Neural progenitor cell (in vitro differentiated cells): ENCODE measurements at regions not wholly inside any gene's neighbourhood (a gene's known extent, or its start where the extent isn't known, plus 50 kb on each side); places are given as distances from the start of the nearest gene placed in this dataset.
A peak's percentile ranks its signal among the peaks of the same experiment; 100 is the strongest.

Experiments
- DNase-seq: peaks from one replicate; pipeline ENCODE4 v3.0.0-alpha.2; 2016; ENCODE audit warnings: low spot score
- H2AFZ ChIP-seq: fragments of 200-600 bp; sonication (generic); replicated peaks from 2 replicates; pipeline ENCODE4 v1.6.1; 2016; ENCODE audit warnings: antibody characterized with exemption
- H3F3A ChIP-seq: fragments of 200-600 bp; sonication (generic); 2 replicates; pipeline ENCODE4 v1.6.1; 2016; ENCODE audit warnings: antibody characterized with exemption, low read depth
- H3K27ac ChIP-seq: fragments of 200-600 bp; sonication (generic); 2 replicates; pipeline ENCODE4 v1.5.1; 2016; ENCODE audit warnings: mild to moderate bottlenecking
- H3K27me3 ChIP-seq: fragments of 200-600 bp; sonication (generic); 2 replicates; pipeline ENCODE4 v1.6.1; 2016; ENCODE audit warnings: mild to moderate bottlenecking, moderate library complexity
- H3K36me3 ChIP-seq: fragments of 200-600 bp; sonication (generic); 2 replicates; pipeline ENCODE4 v1.5.1; 2016
- H3K4me1 ChIP-seq: fragments of 200-600 bp; sonication (generic); 2 replicates; pipeline ENCODE4 v1.6.1; 2016; ENCODE audit warnings: mixed run types
- H3K4me2 ChIP-seq: fragments of 200-600 bp; sonication (generic); 2 replicates; pipeline ENCODE4 v1.6.1; 2016
- H3K4me3 ChIP-seq: fragments of 200-600 bp; sonication (generic); 2 replicates; pipeline ENCODE4 v1.5.1; 2016
- H3K79me2 ChIP-seq: fragments of 200-600 bp; sonication (generic); 2 replicates; pipeline ENCODE4 v1.6.1; 2016; ENCODE audit warnings: low read depth
- H3K9ac ChIP-seq: fragments of 200-600 bp; sonication (generic); 2 replicates; pipeline ENCODE4 v1.6.1; 2016
- H3K9me3 ChIP-seq: fragments of 200-600 bp; sonication (generic); 2 replicates; pipeline ENCODE4 v1.5.1; 2016; ENCODE audit warnings: low read depth
- H4K20me1 ChIP-seq: fragments of 200-600 bp; sonication (generic); 2 replicates; pipeline ENCODE4 v1.6.1; 2016; ENCODE audit warnings: low read depth
- H3K27ac Mint-ChIP-seq: 3 replicates; pipeline ENCODE4 v1.8.0; 2021; ENCODE audit warnings: mixed read lengths
- H3K27me3 Mint-ChIP-seq: 2 replicates; pipeline ENCODE4 v1.8.0; 2022; ENCODE audit warnings: low read depth, mild to moderate bottlenecking, inconsistent platforms, moderate library complexity, mixed read lengths; ENCODE audit not compliant: insufficient read depth
- H3K36me3 Mint-ChIP-seq: 3 replicates; pipeline ENCODE4 v1.8.0; 2021; ENCODE audit warnings: mixed read lengths
- H3K4me1 Mint-ChIP-seq: 3 replicates; pipeline ENCODE4 v1.8.0; 2021; ENCODE audit warnings: mixed read lengths
- H3K4me3 Mint-ChIP-seq: 3 replicates; pipeline ENCODE4 v1.8.0; 2021; ENCODE audit warnings: mild to moderate bottlenecking, moderate library complexity, mixed read lengths
- H3K9me3 Mint-ChIP-seq: 3 replicates; pipeline ENCODE4 v1.8.0; 2020; ENCODE audit warnings: mixed read lengths
- EZH2 ChIP-seq: fragments of 200-600 bp; sonication (generic); IDR thresholded peaks from 2 replicates; pipeline ENCODE4 v1.6.1; 2017; ENCODE audit warnings: antibody characterized with exemption, mild to moderate bottlenecking, moderate library complexity
- EZH2phosphoT487 ChIP-seq: fragments of 200-600 bp; sonication (generic); IDR thresholded peaks from 2 replicates; pipeline ENCODE4 v1.6.1; 2017; ENCODE audit warnings: antibody characterized with exemption
- TF ChIP-seq, protein P1 (sequence below): fragments of 200-600 bp; sonication (generic); IDR thresholded peaks from 2 replicates; pipeline ENCODE4 v1.5.1; 2017; ENCODE audit warnings: antibody characterized with exemption, mild to moderate bottlenecking

GRCh38 chr1:116268211-116268610 is 104.8 kb upstream of the ATP1A1 start:
- Histone ChIP-seq H4K20me1 (no peaks in the 10 kb centered on the region), H3K9ac (no peak overlapping the region), H3K79me2 (no peaks in the 10 kb centered on the region), H3K4me1 (peaks cover 5% of the 10 kb centered on the region), H3K36me3 (no peaks in the 10 kb centered on the region), H3K9me3 (no peaks in the 10 kb centered on the region), H3K27me3 (no peaks in the 10 kb centered on the region), H3K4me3 (no peak overlapping the region), H3F3A (peaks cover 5% of the 10 kb centered on the region), H2AFZ (no peak overlapping the region), H3K27ac (no peak overlapping the region), H3K4me2 (no peak overlapping the region)
- H3K4me3 Mint-ChIP-seq, result no peak overlapping the region
- DNase-seq, result no peak
- no peaks in the 10 kb centered on the region for H3K9me3 Mint-ChIP-seq
- H3K4me1 Mint-ChIP-seq, result peaks cover 7% of the 10 kb centered on the region
- no peak overlapping the region for H3K27ac Mint-ChIP-seq
- TF ChIP-seq EZH2phosphoT487 (no peak), EZH2 (no peak)
- TF ChIP-seq, protein P1, sequence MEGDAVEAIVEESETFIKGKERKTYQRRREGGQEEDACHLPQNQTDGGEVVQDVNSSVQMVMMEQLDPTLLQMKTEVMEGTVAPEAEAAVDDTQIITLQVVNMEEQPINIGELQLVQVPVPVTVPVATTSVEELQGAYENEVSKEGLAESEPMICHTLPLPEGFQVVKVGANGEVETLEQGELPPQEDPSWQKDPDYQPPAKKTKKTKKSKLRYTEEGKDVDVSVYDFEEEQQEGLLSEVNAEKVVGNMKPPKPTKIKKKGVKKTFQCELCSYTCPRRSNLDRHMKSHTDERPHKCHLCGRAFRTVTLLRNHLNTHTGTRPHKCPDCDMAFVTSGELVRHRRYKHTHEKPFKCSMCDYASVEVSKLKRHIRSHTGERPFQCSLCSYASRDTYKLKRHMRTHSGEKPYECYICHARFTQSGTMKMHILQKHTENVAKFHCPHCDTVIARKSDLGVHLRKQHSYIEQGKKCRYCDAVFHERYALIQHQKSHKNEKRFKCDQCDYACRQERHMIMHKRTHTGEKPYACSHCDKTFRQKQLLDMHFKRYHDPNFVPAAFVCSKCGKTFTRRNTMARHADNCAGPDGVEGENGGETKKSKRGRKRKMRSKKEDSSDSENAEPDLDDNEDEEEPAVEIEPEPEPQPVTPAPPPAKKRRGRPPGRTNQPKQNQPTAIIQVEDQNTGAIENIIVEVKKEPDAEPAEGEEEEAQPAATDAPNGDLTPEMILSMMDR, result no peak
- peaks cover 7% of the 10 kb centered on the region for H3K27me3 Mint-ChIP-seq
- H3K36me3 Mint-ChIP-seq, result no peaks in the 10 kb centered on the region

DNA sequence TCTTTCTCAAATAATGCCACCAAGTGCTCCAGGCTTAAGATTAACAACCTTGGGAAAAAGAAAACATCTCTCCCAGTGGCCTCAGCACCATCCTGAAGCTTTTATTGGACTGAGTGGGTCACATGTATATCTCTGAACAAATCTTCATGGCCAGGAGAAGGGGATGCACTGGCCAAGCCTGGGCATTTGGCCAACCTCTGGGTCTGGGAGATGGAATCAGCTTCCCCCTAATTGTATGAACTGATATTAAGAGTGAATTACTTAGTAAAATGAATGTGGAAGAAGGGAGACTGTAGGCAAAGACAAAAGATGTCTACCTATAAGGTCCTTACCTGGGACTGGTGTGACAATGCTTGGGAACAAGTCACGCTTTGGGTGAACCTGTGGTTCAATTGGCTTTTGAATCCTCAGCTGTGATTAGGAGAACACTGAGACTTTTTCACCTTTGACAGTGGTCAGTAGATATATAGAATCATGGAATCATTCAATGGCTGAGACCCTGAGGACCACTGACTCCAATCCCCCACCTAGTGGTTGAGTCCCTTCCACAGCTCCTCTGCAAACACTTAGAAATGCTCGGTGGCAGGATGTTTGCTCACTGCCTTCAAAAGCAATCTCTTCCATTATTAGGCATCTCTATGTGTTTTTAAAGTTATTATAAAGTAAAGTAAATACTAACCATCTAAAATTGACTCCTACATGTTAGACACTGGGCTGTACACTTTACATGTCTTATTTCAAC is 102.6 kb upstream of the ATP1A1 start:
- no peaks in the 10 kb centered on the region for H3K27me3 ChIP-seq
- no peak overlapping the region for H3K4me3 Mint-ChIP-seq
- H3K4me1 ChIP-seq, result peaks cover 19% of the 10 kb centered on the region
- no peaks in the 10 kb centered on the region for H3K79me2 ChIP-seq
- no peaks in the 10 kb centered on the region for H3F3A ChIP-seq
- no peaks in the 10 kb centered on the region for H3K36me3 ChIP-seq
- no peak overlapping the region for H3K27ac Mint-ChIP-seq
- no peaks in the 10 kb centered on the region for H3K9me3 ChIP-seq
- DNase-seq, result no peak
- no peak for TF ChIP-seq EZH2phosphoT487
- TF ChIP-seq, protein P1, result peak; percentile 15
- no peak overlapping the region for H3K4me2 ChIP-seq
- H3K27me3 Mint-ChIP-seq, result peaks cover 4% of the 10 kb centered on the region
- no peak overlapping the region for H2AFZ ChIP-seq
- H3K9ac ChIP-seq, result no peak overlapping the region
- no peaks in the 10 kb centered on the region for H3K36me3 Mint-ChIP-seq
- no peaks in the 10 kb centered on the region for H4K20me1 ChIP-seq
- no peak overlapping the region for H3K27ac ChIP-seq
- H3K4me1 Mint-ChIP-seq, result peaks cover 21% of the 10 kb centered on the region
- no peak overlapping the region for H3K4me3 ChIP-seq
- H3K9me3 Mint-ChIP-seq, result no peaks in the 10 kb centered on the region

DNA sequence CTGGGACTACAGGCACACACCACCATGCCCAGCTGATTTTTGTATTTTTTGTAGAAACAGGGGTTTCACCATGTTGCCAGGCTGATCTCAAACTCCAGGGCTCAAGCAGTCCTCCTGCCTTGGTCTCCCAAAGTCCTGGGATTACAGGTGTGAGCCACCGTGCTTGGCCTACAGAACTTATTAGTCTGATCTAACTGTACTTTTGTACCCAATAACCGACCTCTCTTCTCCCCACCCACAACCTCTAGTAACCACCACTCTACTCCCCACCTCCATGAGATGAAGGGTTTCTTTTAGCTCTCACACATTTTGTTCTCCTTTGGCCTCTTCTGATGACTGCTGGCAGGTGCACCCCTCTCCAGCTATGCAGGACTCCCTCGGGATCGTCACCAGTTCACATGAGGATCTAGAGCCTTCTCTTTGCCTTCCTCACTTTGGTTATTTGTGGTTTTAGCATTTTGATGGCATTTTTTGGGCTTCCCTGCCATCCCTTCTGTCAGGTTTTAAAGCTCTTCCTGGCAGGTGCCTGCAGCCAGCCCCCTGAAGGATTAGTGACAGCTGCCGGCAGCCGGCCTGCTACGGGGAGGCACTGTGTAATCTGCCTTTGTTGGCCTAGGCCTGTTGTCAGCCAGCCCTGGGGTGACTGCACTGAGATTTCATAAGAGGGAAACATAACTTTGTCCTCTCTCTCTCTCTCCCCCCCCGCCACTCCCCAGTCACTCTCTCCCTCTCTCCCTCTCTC is 99.8 kb upstream of the ATP1A1 start:
- H3K27me3 Mint-ChIP-seq, result peaks cover 4% of the 10 kb centered on the region
- no peaks in the 10 kb centered on the region for H3K36me3 Mint-ChIP-seq
- H2AFZ ChIP-seq, result peak overlapping the region; percentile 42
- no peak overlapping the region for H3K4me3 Mint-ChIP-seq
- H3K36me3 ChIP-seq, result no peaks in the 10 kb centered on the region
- no peaks in the 10 kb centered on the region for H3K9me3 Mint-ChIP-seq
- no peaks in the 10 kb centered on the region for H3K27me3 ChIP-seq
- H3K4me2 ChIP-seq, result peak overlapping the region; percentile 42
- H3K27ac ChIP-seq, result no peak overlapping the region
- no peak overlapping the region for H3K9ac ChIP-seq
- TF ChIP-seq EZH2 (no peak), EZH2phosphoT487 (no peak)
- TF ChIP-seq, protein P1, result no peak
- no peak overlapping the region for H3K4me3 ChIP-seq
- peaks cover 19% of the 10 kb centered on the region for H3K4me1 ChIP-seq
- H3K9me3 ChIP-seq, result no peaks in the 10 kb centered on the region
- no peaks in the 10 kb centered on the region for H3K79me2 ChIP-seq
- H3K27ac Mint-ChIP-seq, result peak overlapping the region; percentile 29
- no peaks in the 10 kb centered on the region for H4K20me1 ChIP-seq
- peaks cover 18% of the 10 kb centered on the region for H3K4me1 Mint-ChIP-seq
- no peaks in the 10 kb centered on the region for H3F3A ChIP-seq
- DNase-seq, result peak; percentile 79
